GM06990 (cell line): ENCODE measurements at regions not wholly inside any gene's neighbourhood (a gene's known extent, or its start where the extent isn't known, plus 50 kb on each side); places are given as distances from the start of the nearest gene placed in this dataset.

ENCODE experiments used
- DNase-seq: peaks from one replicate; pipeline ENCODE4 v3.0.0-alpha.2; 2011; ENCODE audit not compliant: insufficient read length; ENCODE audit errors: extremely low read depth
- H3K27me3 ChIP-seq: replicated peaks from 2 replicates; pipeline ENCODE4 v1.6.0; 2011; ENCODE audit warnings: low read length; ENCODE audit not compliant: control insufficient read depth, insufficient read depth
- H3K36me3 ChIP-seq: 2 replicates; pipeline ENCODE4 v1.5.1; 2011; ENCODE audit warnings: low read length; ENCODE audit not compliant: control insufficient read depth, insufficient read depth
- H3K4me3 ChIP-seq: replicated peaks from 2 replicates; pipeline ENCODE4 v1.5.1; 2011; ENCODE audit warnings: low read depth, mild to moderate bottlenecking, control low read depth, low read length
- CTCF ChIP-seq: IDR thresholded peaks from 2 replicates; pipeline ENCODE4 v1.5.1; 2011; ENCODE audit warnings: low read length, control low read depth, mild to moderate bottlenecking, inconsistent platforms; ENCODE audit not compliant: insufficient read depth, poor library complexity, severe bottlenecking

- no peak for TF ChIP-seq CTCF
- Histone ChIP-seq H3K36me3 (no peaks in the 10 kb centered on the region), H3K27me3 (no peaks in the 10 kb centered on the region; the same call in 1 of the 2 replicates), H3K4me3 (no peak overlapping the region)
- DNase-seq: no peak
Observed at GRCh38 chr10:25698638-25699037, 235.4 kb upstream of the MYO3A start.

- Histone ChIP-seq H3K36me3 (no peaks in the 10 kb centered on the region), H3K4me3 (no peak overlapping the region), H3K27me3 (no peaks in the 10 kb centered on the region; the same call in 1 of the 2 replicates)
- no peak for TF ChIP-seq CTCF
- no peak for DNase-seq
Observed at GRCh38 chr10:25699631-25700030, 234.4 kb upstream of the MYO3A start.

- H3K36me3 ChIP-seq: no peaks in the 10 kb centered on the region
- DNase-seq: no peak
- no peaks in the 10 kb centered on the region; the same call in 1 of the 2 replicates for H3K27me3 ChIP-seq
- TF ChIP-seq CTCF: no peak
- no peak overlapping the region for H3K4me3 ChIP-seq
Observed at GRCh38 chr10:25701652-25702051, 232.4 kb upstream of the MYO3A start.

- DNase-seq: no peak
- no peaks in the 10 kb centered on the region for H3K36me3 ChIP-seq
- no peak overlapping the region for H3K4me3 ChIP-seq
- H3K27me3 ChIP-seq: no peaks in the 10 kb centered on the region
- no peak for TF ChIP-seq CTCF
Observed at GRCh38 chr10:25704622-25705021, 229.4 kb upstream of the MYO3A start.

- no peaks in the 10 kb centered on the region for H3K36me3 ChIP-seq
- H3K4me3 ChIP-seq: no peak overlapping the region
- no peak for DNase-seq
- no peaks in the 10 kb centered on the region for H3K27me3 ChIP-seq
- TF ChIP-seq CTCF: no peak
Observed at GRCh38 chr10:25707572-25707971, 226.5 kb upstream of the MYO3A start.

GRCh38 chr10:25707976-25708671 lies 225.9 kb upstream of the MYO3A start:
- TF ChIP-seq CTCF: no peak
- H3K36me3 ChIP-seq: no peaks in the 10 kb centered on the region
- H3K27me3 ChIP-seq: no peaks in the 10 kb centered on the region
- no peak for DNase-seq
- H3K4me3 ChIP-seq: no peak overlapping the region
